Keratinocyte (primary cell): ENCODE measurements at regions not wholly inside any gene's neighbourhood (a gene's known extent, or its start where the extent isn't known, plus 50 kb on each side); places are given as distances from the start of the nearest gene placed in this dataset.

Experiments
- DNase-seq: peaks from one replicate; pipeline ENCODE4 v3.0.0-alpha.2; 2011; ENCODE audit warnings: low read depth, missing footprints, low spot score
- FAIRE-seq: peaks from 2 replicates; lab custom pipeline; 2011; peaks lifted over from hg19 to GRCh38; lab: Jason Lieb, UNC
- H2AFZ ChIP-seq: 2 replicates; pipeline ENCODE4 v1.6.0; 2012; ENCODE audit warnings: low read length, control low read depth, inconsistent platforms; ENCODE audit not compliant: control insufficient read depth
- H3K27ac ChIP-seq: 2 replicates; pipeline ENCODE4 v1.5.1; 2011; ENCODE audit warnings: low read length; ENCODE audit not compliant: control insufficient read depth, insufficient read depth
- H3K27me3 ChIP-seq: 3 replicates; pipeline ENCODE4 v1.6.0; 2011; ENCODE audit warnings: low read length; ENCODE audit not compliant: control insufficient read depth, insufficient read depth; ENCODE audit errors: extremely low read depth
- H3K36me3 ChIP-seq, 2 experiments: 2 replicates in 1 of 2; 3 replicates in 1 of 2; pipeline ENCODE4 v1.5.1; 2011; ENCODE audit warnings: low read length in 2 of 2, mild to moderate bottlenecking in 1 of 2; ENCODE audit not compliant: control insufficient read depth in 2 of 2, insufficient read depth in 2 of 2; ENCODE audit errors: extremely low read depth in 1 of 2
- H3K4me1 ChIP-seq: 3 replicates; pipeline ENCODE4 v1.5.1; 2011; ENCODE audit warnings: low read length; ENCODE audit not compliant: control insufficient read depth, insufficient read depth; ENCODE audit errors: extremely low read depth
- H3K4me2 ChIP-seq: 3 replicates; pipeline ENCODE4 v1.6.0; 2011; ENCODE audit warnings: low read depth, low read length; ENCODE audit not compliant: control insufficient read depth, insufficient read depth; ENCODE audit errors: extremely low read depth
- H3K4me3 ChIP-seq, 3 experiments: fragments of 200-600 bp in 1 of 3; sonication (generic) in 1 of 3; 2 replicates in 2 of 3; 3 replicates in 1 of 3; pipeline ENCODE4 v1.5.1; 2011 to 2016; ENCODE audit warnings: low read length in 3 of 3, mild to moderate bottlenecking in 3 of 3, control low read depth in 2 of 3, inconsistent platforms in 1 of 3, low read depth in 1 of 3, mixed read lengths in 1 of 3, mixed run types in 1 of 3, moderate library complexity in 1 of 3; ENCODE audit not compliant: control insufficient read depth in 2 of 3, insufficient read depth in 2 of 3; ENCODE audit errors: extremely low read depth in 1 of 3
- H3K79me2 ChIP-seq: 2 replicates; pipeline ENCODE4 v1.6.0; 2012; ENCODE audit warnings: low read length; ENCODE audit not compliant: control insufficient read depth, insufficient read depth
- H3K9ac ChIP-seq: 3 replicates; pipeline ENCODE4 v1.6.0; 2011; ENCODE audit warnings: low read length; ENCODE audit not compliant: control insufficient read depth, insufficient read depth; ENCODE audit errors: extremely low read depth
- H3K9me1 ChIP-seq: 3 replicates; pipeline ENCODE4 v1.6.0; 2011; ENCODE audit warnings: low read length; ENCODE audit not compliant: control insufficient read depth, insufficient read depth; ENCODE audit errors: extremely low read depth
- H3K9me3 ChIP-seq: 2 replicates; pipeline ENCODE4 v1.5.1; 2012; ENCODE audit warnings: low read depth, low read length; ENCODE audit not compliant: control insufficient read depth
- H4K20me1 ChIP-seq: 3 replicates; pipeline ENCODE4 v1.6.0; 2011; ENCODE audit warnings: low read length; ENCODE audit not compliant: control insufficient read depth, insufficient read depth; ENCODE audit errors: extremely low read depth
- EZH2 ChIP-seq: IDR thresholded peaks from one replicate; pipeline ENCODE4 v1.6.1; 2012; ENCODE audit warnings: inconsistent platforms, mild to moderate bottlenecking, low read length, moderate library complexity
- dilution Hi-C: fragments of 300-500 bp; cut with MboI; formaldehyde crosslinking; loops from one replicate; pipeline ENCODE4 v1.7.0; 2020; ENCODE audit warnings: low sequenced_read_pairs; ENCODE audit not compliant: extremely low pct_ligation_motif_present
- TF ChIP-seq, protein P1 (sequence below), 3 experiments: IDR thresholded peaks in 1 of 3; conservative IDR thresholded peaks in 1 of 3; optimal IDR thresholded peaks in 1 of 3; 2 replicates in 2 of 3; 3 replicates in 1 of 3; pipeline versions ENCODE3 to v1.5.1; 2011; ENCODE audit warnings: low read length in 3 of 3, mild to moderate bottlenecking in 3 of 3, moderate library complexity in 2 of 3, control low read depth in 1 of 3, inconsistent platforms in 1 of 3; ENCODE audit not compliant: insufficient read depth in 2 of 3; ENCODE audit errors: extremely low read depth in 1 of 3

DNA sequence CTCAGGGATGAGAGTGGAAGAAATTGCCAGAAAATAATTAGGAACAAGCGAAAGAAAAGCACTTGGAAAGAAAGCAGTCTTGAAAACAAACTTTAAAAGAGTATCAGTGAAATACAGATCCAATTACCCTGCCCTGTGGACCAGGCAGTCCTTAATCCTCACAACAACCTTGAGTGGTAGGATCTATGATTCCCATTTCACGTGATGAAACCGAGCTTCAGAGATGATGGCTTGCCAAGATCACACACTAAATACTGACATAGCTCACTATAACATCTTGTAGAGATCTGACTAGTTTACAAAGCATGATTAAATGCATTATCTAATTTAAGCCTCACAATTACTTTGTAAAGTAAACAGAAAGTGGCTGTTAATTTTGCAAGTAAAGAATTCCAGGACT lies 55.5 kb upstream of the ABCA1 start:
- dilution Hi-C loops, result no loop called here
- no peak for FAIRE-seq
- Histone ChIP-seq H3K9me3 (no peaks in the 10 kb centered on the region), H4K20me1 (no peaks in the 10 kb centered on the region), H3K4me1 (no peaks in the 10 kb centered on the region), H3K4me3 (no peak overlapping the region), H3K27me3 (no peaks in the 10 kb centered on the region), H3K36me3 (no peaks in the 10 kb centered on the region), H3K9me1 (no peaks in the 10 kb centered on the region), H3K27ac (no peak overlapping the region), H3K79me2 (no peaks in the 10 kb centered on the region), H3K4me2 (no peak overlapping the region), H3K9ac (no peak overlapping the region), H2AFZ (no peak overlapping the region)
- TF ChIP-seq, protein P1, sequence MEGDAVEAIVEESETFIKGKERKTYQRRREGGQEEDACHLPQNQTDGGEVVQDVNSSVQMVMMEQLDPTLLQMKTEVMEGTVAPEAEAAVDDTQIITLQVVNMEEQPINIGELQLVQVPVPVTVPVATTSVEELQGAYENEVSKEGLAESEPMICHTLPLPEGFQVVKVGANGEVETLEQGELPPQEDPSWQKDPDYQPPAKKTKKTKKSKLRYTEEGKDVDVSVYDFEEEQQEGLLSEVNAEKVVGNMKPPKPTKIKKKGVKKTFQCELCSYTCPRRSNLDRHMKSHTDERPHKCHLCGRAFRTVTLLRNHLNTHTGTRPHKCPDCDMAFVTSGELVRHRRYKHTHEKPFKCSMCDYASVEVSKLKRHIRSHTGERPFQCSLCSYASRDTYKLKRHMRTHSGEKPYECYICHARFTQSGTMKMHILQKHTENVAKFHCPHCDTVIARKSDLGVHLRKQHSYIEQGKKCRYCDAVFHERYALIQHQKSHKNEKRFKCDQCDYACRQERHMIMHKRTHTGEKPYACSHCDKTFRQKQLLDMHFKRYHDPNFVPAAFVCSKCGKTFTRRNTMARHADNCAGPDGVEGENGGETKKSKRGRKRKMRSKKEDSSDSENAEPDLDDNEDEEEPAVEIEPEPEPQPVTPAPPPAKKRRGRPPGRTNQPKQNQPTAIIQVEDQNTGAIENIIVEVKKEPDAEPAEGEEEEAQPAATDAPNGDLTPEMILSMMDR (optimal IDR thresholded peaks at IDR 0.05 in 1 of 3, IDR thresholded peaks at IDR 0.05 in 1 of 3, conservative IDR thresholded peaks at IDR 0.05 in 1 of 3; ENCODE audit: extremely low read depth in 1 of 3, insufficient read depth in 2 of 3, low read length in 3 of 3), result no peak
- no peak for TF ChIP-seq EZH2
- no peak for DNase-seq

DNA sequence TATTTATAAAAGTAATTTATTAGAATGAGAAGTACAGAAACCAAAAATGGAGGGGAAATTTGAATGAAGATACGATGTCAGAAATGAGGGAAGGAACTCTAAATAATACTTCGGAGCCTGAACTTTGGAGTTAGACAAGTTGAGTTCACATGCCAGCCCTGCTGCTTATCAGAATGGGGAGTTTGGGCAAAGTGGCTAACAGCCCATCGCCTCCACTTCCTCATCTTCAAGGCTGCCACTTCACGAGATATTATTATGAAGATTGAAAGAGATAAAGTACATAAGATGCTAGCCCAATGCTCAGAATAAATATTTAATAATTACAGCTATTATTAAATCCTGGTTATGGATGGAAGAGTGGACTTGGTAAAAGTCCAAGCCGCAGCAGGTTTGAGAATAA lies 56.2 kb upstream of the ABCA1 start:
- FAIRE-seq (no peak), DNase-seq (no peak)
- H3K36me3 ChIP-seq, result no peaks in the 10 kb centered on the region
- H3K9me3 ChIP-seq, result no peaks in the 10 kb centered on the region
- no peak overlapping the region for H3K4me2 ChIP-seq
- dilution Hi-C loops, result no loop called here
- H3K9ac ChIP-seq, result no peak overlapping the region
- no peak overlapping the region for H3K27ac ChIP-seq
- no peak overlapping the region for H2AFZ ChIP-seq
- H3K79me2 ChIP-seq, result no peaks in the 10 kb centered on the region
- no peaks in the 10 kb centered on the region for H3K27me3 ChIP-seq
- TF ChIP-seq, protein P1 (optimal IDR thresholded peaks at IDR 0.05 in 1 of 3, IDR thresholded peaks at IDR 0.05 in 1 of 3, conservative IDR thresholded peaks at IDR 0.05 in 1 of 3; ENCODE audit: extremely low read depth in 1 of 3, insufficient read depth in 2 of 3, low read length in 3 of 3), result no peak
- TF ChIP-seq EZH2, result no peak
- H3K4me1 ChIP-seq, result no peaks in the 10 kb centered on the region
- H4K20me1 ChIP-seq, result no peaks in the 10 kb centered on the region
- H3K9me1 ChIP-seq, result no peaks in the 10 kb centered on the region
- H3K4me3 ChIP-seq, result no peak overlapping the region
